ENCODE measurements at regions not wholly inside any gene's neighbourhood (a gene's known extent, or its start where the extent isn't known, plus 50 kb on each side); places are given as distances from the start of the nearest gene placed in this dataset.

DNA sequence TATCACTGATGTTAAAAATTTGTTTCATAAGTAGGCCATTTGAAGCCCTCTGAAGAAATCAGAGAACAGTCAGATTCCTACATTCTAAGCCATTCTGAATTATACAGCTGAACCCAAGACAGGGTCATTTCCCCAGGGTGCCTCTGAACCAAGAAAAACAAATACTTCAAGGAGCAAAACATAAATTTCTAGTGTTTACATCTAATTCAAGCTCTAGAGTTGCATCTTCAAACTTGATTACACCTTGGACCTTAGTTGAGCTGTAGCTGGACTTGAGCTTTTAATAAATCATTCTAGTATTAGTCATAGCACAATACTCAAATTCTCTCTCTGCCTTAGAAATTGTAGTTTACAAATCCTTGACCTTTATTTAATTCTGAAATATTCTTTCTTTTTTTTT, 87.6 kb upstream of the IL15 start:
- TF ChIP-seq, protein P1, sequence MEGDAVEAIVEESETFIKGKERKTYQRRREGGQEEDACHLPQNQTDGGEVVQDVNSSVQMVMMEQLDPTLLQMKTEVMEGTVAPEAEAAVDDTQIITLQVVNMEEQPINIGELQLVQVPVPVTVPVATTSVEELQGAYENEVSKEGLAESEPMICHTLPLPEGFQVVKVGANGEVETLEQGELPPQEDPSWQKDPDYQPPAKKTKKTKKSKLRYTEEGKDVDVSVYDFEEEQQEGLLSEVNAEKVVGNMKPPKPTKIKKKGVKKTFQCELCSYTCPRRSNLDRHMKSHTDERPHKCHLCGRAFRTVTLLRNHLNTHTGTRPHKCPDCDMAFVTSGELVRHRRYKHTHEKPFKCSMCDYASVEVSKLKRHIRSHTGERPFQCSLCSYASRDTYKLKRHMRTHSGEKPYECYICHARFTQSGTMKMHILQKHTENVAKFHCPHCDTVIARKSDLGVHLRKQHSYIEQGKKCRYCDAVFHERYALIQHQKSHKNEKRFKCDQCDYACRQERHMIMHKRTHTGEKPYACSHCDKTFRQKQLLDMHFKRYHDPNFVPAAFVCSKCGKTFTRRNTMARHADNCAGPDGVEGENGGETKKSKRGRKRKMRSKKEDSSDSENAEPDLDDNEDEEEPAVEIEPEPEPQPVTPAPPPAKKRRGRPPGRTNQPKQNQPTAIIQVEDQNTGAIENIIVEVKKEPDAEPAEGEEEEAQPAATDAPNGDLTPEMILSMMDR (IDR thresholded peaks at IDR 0.05): no peak
- TF ChIP-seq POLR2A (IDR thresholded peaks at IDR 0.05; ENCODE audit: low read depth): no peak
